ENCODE measurements at regions not wholly inside any gene's neighbourhood (a gene's known extent, or its start where the extent isn't known, plus 50 kb on each side); places are given as distances from the start of the nearest gene placed in this dataset.
A peak's percentile ranks its signal among the peaks of the same experiment; 100 is the strongest.

DNA sequence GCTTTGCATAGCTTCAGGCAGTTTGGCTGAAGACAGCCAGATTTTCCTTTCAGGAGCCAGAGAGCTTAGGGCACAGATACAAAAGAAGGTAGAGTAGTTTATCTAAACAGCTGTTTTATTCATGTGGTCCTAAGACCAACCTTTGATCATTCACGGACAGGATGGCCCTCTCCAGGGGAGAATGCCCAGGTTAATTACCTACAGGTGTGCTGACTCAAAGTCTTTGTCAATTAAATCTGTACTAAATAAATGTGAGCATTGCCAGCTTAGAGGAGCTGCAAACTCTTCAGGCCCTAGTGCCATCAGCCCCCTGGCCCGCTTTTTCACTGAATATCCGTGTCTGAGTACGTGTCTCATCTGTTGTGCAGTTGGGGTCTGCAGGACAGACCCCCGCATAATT lies 554.7 kb downstream of the NUP35 start:
- Mint-ChIP-seq H3K27ac (no peak overlapping the region), H3K4me1 (peaks cover 12% of the 10 kb centered on the region), H3K9me3 (peaks cover 8% of the 10 kb centered on the region; the same call in 2 of the 3 replicates), H3K4me3 (no peak overlapping the region), H3K36me3 (ENCODE audit: low read depth) (peaks cover 4% of the 10 kb centered on the region; the same call in 2 of the 3 replicates), H3K27me3 (ENCODE audit: insufficient read depth, low read depth, poor library complexity) (peaks cover 27% of the 10 kb centered on the region)
- Histone ChIP-seq H4K20me1 (replicated peaks; ENCODE audit: insufficient read depth) (peaks cover 3% of the 10 kb centered on the region; the same call in 1 of the 2 replicates), H3K27me3 (ENCODE audit: insufficient read depth) (peaks cover 48% of the 10 kb centered on the region), H2AFZ (no peak overlapping the region), H3K4me3 (no peak overlapping the region), H3K36me3 (ENCODE audit: insufficient read depth) (no peaks in the 10 kb centered on the region), H3K4me1 (ENCODE audit: insufficient read depth) (peaks cover 14% of the 10 kb centered on the region; the same call in 1 of the 2 replicates), H3K4me2 (peak overlapping the region; percentile 59; the same call in 1 of the 2 replicates), H3K79me2 (replicated peaks; ENCODE audit: insufficient read depth) (no peaks in the 10 kb centered on the region), H3K9me2 (ENCODE audit: insufficient read depth) (no peaks in the 10 kb centered on the region), H3K27ac (ENCODE audit: low read depth) (no peak overlapping the region), H3F3A (replicated peaks; ENCODE audit: low read depth) (no peaks in the 10 kb centered on the region)
- ATAC-seq: peak; percentile 94
- TF ChIP-seq EZH2 (IDR thresholded peaks at IDR 0.05; ENCODE audit: low read depth, unreplicated experiment): no peak
- TF ChIP-seq NANOG (IDR thresholded peaks at IDR 0.05; ENCODE audit: borderline replicate concordance): peak; percentile 75; the same call in 1 of the 2 replicates
- TF ChIP-seq CTCF (conservative IDR thresholded peaks at IDR 0.05; ENCODE audit: low read depth in 2 of 2): no peak
- no peak for TF ChIP-seq CREB1 (CRISPR knock-in tag; IDR thresholded peaks at IDR 0.05; ENCODE audit: low read depth)
- TF ChIP-seq ZNF114 (CRISPR knock-in tag; IDR thresholded peaks at IDR 0.05): no peak
- TF ChIP-seq, protein P1, sequence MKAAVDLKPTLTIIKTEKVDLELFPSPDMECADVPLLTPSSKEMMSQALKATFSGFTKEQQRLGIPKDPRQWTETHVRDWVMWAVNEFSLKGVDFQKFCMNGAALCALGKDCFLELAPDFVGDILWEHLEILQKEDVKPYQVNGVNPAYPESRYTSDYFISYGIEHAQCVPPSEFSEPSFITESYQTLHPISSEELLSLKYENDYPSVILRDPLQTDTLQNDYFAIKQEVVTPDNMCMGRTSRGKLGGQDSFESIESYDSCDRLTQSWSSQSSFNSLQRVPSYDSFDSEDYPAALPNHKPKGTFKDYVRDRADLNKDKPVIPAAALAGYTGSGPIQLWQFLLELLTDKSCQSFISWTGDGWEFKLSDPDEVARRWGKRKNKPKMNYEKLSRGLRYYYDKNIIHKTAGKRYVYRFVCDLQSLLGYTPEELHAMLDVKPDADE (IDR thresholded peaks at IDR 0.05): no peak
- peak; percentile 48 for TF ChIP-seq POLR2AphosphoS5 (IDR thresholded peaks at IDR 0.05; ENCODE audit: low read depth)
- TF ChIP-seq, protein P2, sequence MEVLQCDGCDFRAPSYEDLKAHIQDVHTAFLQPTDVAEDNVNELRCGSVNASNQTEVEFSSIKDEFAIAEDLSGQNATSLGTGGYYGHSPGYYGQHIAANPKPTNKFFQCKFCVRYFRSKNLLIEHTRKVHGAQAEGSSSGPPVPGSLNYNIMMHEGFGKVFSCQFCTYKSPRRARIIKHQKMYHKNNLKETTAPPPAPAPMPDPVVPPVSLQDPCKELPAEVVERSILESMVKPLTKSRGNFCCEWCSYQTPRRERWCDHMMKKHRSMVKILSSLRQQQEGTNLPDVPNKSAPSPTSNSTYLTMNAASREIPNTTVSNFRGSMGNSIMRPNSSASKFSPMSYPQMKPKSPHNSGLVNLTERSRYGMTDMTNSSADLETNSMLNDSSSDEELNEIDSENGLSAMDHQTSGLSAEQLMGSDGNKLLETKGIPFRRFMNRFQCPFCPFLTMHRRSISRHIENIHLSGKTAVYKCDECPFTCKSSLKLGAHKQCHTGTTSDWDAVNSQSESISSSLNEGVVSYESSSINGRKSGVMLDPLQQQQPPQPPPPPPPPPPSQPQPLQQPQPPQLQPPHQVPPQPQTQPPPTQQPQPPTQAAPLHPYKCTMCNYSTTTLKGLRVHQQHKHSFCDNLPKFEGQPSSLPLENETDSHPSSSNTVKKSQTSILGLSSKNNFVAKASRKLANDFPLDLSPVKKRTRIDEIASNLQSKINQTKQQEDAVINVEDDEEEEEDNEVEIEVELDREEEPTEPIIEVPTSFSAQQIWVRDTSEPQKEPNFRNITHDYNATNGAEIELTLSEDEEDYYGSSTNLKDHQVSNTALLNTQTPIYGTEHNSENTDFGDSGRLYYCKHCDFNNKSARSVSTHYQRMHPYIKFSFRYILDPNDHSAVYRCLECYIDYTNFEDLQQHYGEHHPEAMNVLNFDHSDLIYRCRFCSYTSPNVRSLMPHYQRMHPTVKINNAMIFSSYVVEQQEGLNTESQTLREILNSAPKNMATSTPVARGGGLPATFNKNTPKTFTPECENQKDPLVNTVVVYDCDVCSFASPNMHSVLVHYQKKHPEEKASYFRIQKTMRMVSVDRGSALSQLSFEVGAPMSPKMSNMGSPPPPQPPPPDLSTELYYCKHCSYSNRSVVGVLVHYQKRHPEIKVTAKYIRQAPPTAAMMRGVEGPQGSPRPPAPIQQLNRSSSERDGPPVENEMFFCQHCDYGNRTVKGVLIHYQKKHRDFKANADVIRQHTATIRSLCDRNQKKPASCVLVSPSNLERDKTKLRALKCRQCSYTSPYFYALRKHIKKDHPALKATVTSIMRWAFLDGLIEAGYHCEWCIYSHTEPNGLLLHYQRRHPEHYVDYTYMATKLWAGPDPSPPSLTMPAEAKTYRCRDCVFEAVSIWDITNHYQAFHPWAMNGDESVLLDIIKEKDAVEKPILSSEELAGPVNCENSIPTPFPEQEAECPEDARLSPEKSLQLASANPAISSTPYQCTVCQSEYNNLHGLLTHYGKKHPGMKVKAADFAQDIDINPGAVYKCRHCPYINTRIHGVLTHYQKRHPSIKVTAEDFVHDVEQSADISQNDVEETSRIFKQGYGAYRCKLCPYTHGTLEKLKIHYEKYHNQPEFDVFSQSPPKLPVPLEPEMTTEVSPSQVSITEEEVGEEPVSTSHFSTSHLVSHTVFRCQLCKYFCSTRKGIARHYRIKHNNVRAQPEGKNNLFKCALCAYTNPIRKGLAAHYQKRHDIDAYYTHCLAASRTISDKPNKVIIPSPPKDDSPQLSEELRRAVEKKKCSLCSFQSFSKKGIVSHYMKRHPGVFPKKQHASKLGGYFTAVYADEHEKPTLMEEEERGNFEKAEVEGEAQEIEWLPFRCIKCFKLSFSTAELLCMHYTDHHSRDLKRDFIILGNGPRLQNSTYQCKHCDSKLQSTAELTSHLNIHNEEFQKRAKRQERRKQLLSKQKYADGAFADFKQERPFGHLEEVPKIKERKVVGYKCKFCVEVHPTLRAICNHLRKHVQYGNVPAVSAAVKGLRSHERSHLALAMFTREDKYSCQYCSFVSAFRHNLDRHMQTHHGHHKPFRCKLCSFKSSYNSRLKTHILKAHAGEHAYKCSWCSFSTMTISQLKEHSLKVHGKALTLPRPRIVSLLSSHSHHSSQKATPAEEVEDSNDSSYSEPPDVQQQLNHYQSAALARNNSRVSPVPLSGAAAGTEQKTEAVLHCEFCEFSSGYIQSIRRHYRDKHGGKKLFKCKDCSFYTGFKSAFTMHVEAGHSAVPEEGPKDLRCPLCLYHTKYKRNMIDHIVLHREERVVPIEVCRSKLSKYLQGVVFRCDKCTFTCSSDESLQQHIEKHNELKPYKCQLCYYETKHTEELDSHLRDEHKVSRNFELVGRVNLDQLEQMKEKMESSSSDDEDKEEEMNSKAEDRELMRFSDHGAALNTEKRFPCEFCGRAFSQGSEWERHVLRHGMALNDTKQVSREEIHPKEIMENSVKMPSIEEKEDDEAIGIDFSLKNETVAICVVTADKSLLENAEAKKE (CRISPR knock-in tag; IDR thresholded peaks at IDR 0.05): 0 out of 2 replicates have a peak, but pooled peaks have one; percentile 37
- TF ChIP-seq, protein P3, sequence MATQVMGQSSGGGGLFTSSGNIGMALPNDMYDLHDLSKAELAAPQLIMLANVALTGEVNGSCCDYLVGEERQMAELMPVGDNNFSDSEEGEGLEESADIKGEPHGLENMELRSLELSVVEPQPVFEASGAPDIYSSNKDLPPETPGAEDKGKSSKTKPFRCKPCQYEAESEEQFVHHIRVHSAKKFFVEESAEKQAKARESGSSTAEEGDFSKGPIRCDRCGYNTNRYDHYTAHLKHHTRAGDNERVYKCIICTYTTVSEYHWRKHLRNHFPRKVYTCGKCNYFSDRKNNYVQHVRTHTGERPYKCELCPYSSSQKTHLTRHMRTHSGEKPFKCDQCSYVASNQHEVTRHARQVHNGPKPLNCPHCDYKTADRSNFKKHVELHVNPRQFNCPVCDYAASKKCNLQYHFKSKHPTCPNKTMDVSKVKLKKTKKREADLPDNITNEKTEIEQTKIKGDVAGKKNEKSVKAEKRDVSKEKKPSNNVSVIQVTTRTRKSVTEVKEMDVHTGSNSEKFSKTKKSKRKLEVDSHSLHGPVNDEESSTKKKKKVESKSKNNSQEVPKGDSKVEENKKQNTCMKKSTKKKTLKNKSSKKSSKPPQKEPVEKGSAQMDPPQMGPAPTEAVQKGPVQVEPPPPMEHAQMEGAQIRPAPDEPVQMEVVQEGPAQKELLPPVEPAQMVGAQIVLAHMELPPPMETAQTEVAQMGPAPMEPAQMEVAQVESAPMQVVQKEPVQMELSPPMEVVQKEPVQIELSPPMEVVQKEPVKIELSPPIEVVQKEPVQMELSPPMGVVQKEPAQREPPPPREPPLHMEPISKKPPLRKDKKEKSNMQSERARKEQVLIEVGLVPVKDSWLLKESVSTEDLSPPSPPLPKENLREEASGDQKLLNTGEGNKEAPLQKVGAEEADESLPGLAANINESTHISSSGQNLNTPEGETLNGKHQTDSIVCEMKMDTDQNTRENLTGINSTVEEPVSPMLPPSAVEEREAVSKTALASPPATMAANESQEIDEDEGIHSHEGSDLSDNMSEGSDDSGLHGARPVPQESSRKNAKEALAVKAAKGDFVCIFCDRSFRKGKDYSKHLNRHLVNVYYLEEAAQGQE (IDR thresholded peaks at IDR 0.05; ENCODE audit: unreplicated experiment): no peak
- TF ChIP-seq JUNB (IDR thresholded peaks at IDR 0.05; ENCODE audit: unreplicated experiment): no peak
- no peak for TF ChIP-seq EZH2phosphoT487 (IDR thresholded peaks at IDR 0.05; ENCODE audit: unreplicated experiment)
- TF ChIP-seq ZNF331 (CRISPR knock-in tag; IDR thresholded peaks at IDR 0.05; ENCODE audit: low read depth): no peak
- peak; percentile 77 for DNase-seq (ENCODE audit: low spot score)

Data from GM23338 (cell line).